PC-3 (cell line): ENCODE measurements at regions not wholly inside any gene's neighbourhood (a gene's known extent, or its start where the extent isn't known, plus 50 kb on each side); places are given as distances from the start of the nearest gene placed in this dataset.
"Not testable (repeated sequence)": the region's sequence is repeated elsewhere in the genome, so short reads cannot be mapped to it uniquely, and the experiment has no call there.

Experiments
- ATAC-seq: fragments of 200-7000 bp; cut with Tn5 transposase; 2 replicates; pipeline ENCODE4 v1.9.1; 2020; ENCODE audit warnings: mild to moderate bottlenecking, moderate library complexity
- BruUV-seq: library from RNA; stranded (reverse); fragments of 400-500 nt; replicated peaks from 2 replicates; lab custom pipeline; 2021; lab: Mats Ljungman, UMichigan
- CTCF ChIA-PET: fragments of 300-600 bp; sonication (Branson Sonifier 250); formaldehyde crosslinking; loops from one replicate; lab custom pipeline; 2022; ENCODE audit warnings: antibody characterized with exemption; lab: Charles Lee
- POLR2A ChIA-PET: fragments of 300-600 bp; sonication (Branson Sonifier 250); formaldehyde crosslinking; loops from one replicate; lab custom pipeline; 2022; ENCODE audit warnings: antibody characterized with exemption; ENCODE audit not compliant: unreplicated experiment; lab: Charles Lee
- DNase-seq: peaks from one replicate; pipeline ENCODE4 v3.0.0-alpha.2; 2015
- H2AFZ ChIP-seq: fragments of 300-600 bp; sonication (generic); 2 replicates; pipeline ENCODE4 v1.6.0; 2016; ENCODE audit warnings: antibody characterized with exemption, low read length
- H3F3A ChIP-seq: fragments of 300-600 bp; sonication (generic); one replicate; pipeline ENCODE4 v1.6.0; 2017; ENCODE audit warnings: antibody characterized with exemption, low read length, control low read depth, mild to moderate bottlenecking; ENCODE audit not compliant: unreplicated experiment
- H3K27ac ChIP-seq: fragments of 300-600 bp; sonication (generic); 2 replicates; pipeline ENCODE4 v1.5.1; 2016; ENCODE audit warnings: mild to moderate bottlenecking, low read length
- H3K27me3 ChIP-seq: fragments of 300-600 bp; sonication (generic); 2 replicates; pipeline ENCODE4 v1.6.1; 2016; ENCODE audit warnings: low read length, mixed read lengths
- H3K36me3 ChIP-seq: fragments of 300-600 bp; sonication (generic); 2 replicates; pipeline ENCODE4 v1.6.1; 2016; ENCODE audit warnings: low read depth, mixed run types, low read length, mixed read lengths
- H3K4me1 ChIP-seq: fragments of 300-600 bp; sonication (generic); 2 replicates; pipeline ENCODE4 v1.5.1; 2016; ENCODE audit warnings: low read length; ENCODE audit not compliant: insufficient read depth
- H3K4me2 ChIP-seq: fragments of 300-600 bp; sonication (generic); 2 replicates; pipeline ENCODE4 v1.6.0; 2016; ENCODE audit warnings: low read length
- H3K4me3 ChIP-seq: fragments of 300-600 bp; sonication (generic); 2 replicates; pipeline ENCODE4 v1.5.1; 2016; ENCODE audit warnings: mild to moderate bottlenecking, low read length, mixed read lengths
- H3K79me2 ChIP-seq: fragments of 300-600 bp; sonication (generic); 2 replicates; pipeline ENCODE4 v1.6.1; 2017; ENCODE audit warnings: low read length, mixed read lengths
- H3K9ac ChIP-seq: fragments of 300-600 bp; sonication (generic); 2 replicates; pipeline ENCODE4 v1.6.0; 2016; ENCODE audit warnings: mild to moderate bottlenecking, low read length
- H3K9me2 ChIP-seq: fragments of 300-600 bp; sonication (generic); replicated peaks from 2 replicates; pipeline ENCODE4 v1.6.1; 2016; ENCODE audit warnings: mixed run types, low read length, mixed read lengths
- H3K9me3 ChIP-seq: fragments of 300-600 bp; sonication (generic); 2 replicates; pipeline ENCODE4 v1.6.1; 2016; ENCODE audit warnings: low read length, mixed read lengths
- H4K20me1 ChIP-seq: fragments of 300-600 bp; sonication (generic); 2 replicates; pipeline ENCODE4 v1.6.1; 2016; ENCODE audit warnings: low read length, mixed read lengths
- EZH2 ChIP-seq: fragments of 300-600 bp; sonication (generic); IDR thresholded peaks from one replicate; pipeline ENCODE4 v1.6.1; 2017; ENCODE audit warnings: antibody characterized with exemption, mild to moderate bottlenecking, low read length; ENCODE audit not compliant: unreplicated experiment
- EZH2phosphoT487 ChIP-seq: fragments of 300-600 bp; sonication (generic); IDR thresholded peaks from 2 replicates; pipeline ENCODE4 v1.6.1; 2018; ENCODE audit warnings: mild to moderate bottlenecking, antibody characterized with exemption, low read length, borderline replicate concordance
- intact Hi-C: fragments of 100-400 bp; cut with micrococcal nuclease; formaldehyde crosslinking; loops from 2 replicates; pipeline ENCODE4 v1.9.0; 2023
- TF ChIP-seq, protein P1 (sequence below): fragments of 300-600 bp; sonication (generic); conservative IDR thresholded peaks from 2 replicates; pipeline ENCODE4 v1.5.1; 2017; ENCODE audit warnings: antibody characterized with exemption, low read depth, mild to moderate bottlenecking, low read length

- BruUV-seq = no TSS peak
- no peaks in the 10 kb centered on the region for H3K9me2 ChIP-seq
Observed at GRCh38 chr2:182504903-182505302, 78.1 kb upstream of the PDE1A start.

DNA sequence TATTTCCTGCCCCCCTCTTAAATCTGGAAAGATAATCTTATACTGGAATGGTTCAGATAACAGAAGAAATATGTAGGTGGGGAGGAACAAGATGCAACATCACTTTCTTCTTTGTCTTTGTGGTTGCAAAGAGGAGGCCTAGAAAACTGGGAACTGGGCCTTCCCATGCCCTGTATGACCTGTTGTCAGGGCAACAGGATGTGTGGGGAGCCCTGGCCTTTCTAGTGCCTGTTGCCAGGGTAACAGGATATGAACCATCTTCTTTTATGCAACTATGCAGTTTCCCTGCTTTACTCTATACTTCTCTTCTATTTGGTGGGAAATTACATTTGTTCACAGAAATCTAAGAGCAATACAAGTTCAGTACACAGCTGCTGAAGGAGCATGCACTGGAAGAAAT lies 79.8 kb upstream of the PDE1A start:
- Histone ChIP-seq H3K4me1 (no peaks in the 10 kb centered on the region), H3K9me3 (no peaks in the 10 kb centered on the region), H3K4me3 (no peak overlapping the region), H3F3A (no peaks in the 10 kb centered on the region), H3K36me3 (no peaks in the 10 kb centered on the region), H3K4me2 (no peak overlapping the region), H3K9me2 (no peaks in the 10 kb centered on the region), H2AFZ (no peak overlapping the region), H3K9ac (no peak overlapping the region), H3K27ac (no peak overlapping the region), H3K79me2 (no peaks in the 10 kb centered on the region), H3K27me3 (no peaks in the 10 kb centered on the region), H4K20me1 (no peaks in the 10 kb centered on the region)
- DNase-seq = no peak
- CTCF ChIA-PET = no interaction called here
- BruUV-seq = no TSS peak
- TF ChIP-seq EZH2phosphoT487 (no peak), EZH2 (no peak)
- TF ChIP-seq, protein P1, sequence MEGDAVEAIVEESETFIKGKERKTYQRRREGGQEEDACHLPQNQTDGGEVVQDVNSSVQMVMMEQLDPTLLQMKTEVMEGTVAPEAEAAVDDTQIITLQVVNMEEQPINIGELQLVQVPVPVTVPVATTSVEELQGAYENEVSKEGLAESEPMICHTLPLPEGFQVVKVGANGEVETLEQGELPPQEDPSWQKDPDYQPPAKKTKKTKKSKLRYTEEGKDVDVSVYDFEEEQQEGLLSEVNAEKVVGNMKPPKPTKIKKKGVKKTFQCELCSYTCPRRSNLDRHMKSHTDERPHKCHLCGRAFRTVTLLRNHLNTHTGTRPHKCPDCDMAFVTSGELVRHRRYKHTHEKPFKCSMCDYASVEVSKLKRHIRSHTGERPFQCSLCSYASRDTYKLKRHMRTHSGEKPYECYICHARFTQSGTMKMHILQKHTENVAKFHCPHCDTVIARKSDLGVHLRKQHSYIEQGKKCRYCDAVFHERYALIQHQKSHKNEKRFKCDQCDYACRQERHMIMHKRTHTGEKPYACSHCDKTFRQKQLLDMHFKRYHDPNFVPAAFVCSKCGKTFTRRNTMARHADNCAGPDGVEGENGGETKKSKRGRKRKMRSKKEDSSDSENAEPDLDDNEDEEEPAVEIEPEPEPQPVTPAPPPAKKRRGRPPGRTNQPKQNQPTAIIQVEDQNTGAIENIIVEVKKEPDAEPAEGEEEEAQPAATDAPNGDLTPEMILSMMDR = no peak
- no peak for ATAC-seq
- intact Hi-C loops = no loop called here
- POLR2A ChIA-PET = no interaction called here

More at GRCh38 chr2:182504903-182505302, 78.1 kb upstream of the PDE1A start:
- no peaks in the 10 kb centered on the region for H3K79me2 ChIP-seq
- intact Hi-C loops = no loop called here
- no peak overlapping the region for H2AFZ ChIP-seq
- no peaks in the 10 kb centered on the region for H3K36me3 ChIP-seq
- no peaks in the 10 kb centered on the region for H3K27me3 ChIP-seq
- POLR2A ChIA-PET = no interaction called here
- no peak overlapping the region for H3K27ac ChIP-seq
- TF ChIP-seq, protein P1 = no peak
- no peaks in the 10 kb centered on the region for H3K4me1 ChIP-seq
- H3K4me2 ChIP-seq = no peak overlapping the region
- H3F3A ChIP-seq = no peaks in the 10 kb centered on the region
- H3K9me3 ChIP-seq = no peaks in the 10 kb centered on the region
- ATAC-seq (no peak), DNase-seq (no peak)
- CTCF ChIA-PET = no interaction called here
- H3K9ac ChIP-seq = no peak overlapping the region
- H3K4me3 ChIP-seq = no peak overlapping the region
- no peaks in the 10 kb centered on the region for H4K20me1 ChIP-seq

DNA sequence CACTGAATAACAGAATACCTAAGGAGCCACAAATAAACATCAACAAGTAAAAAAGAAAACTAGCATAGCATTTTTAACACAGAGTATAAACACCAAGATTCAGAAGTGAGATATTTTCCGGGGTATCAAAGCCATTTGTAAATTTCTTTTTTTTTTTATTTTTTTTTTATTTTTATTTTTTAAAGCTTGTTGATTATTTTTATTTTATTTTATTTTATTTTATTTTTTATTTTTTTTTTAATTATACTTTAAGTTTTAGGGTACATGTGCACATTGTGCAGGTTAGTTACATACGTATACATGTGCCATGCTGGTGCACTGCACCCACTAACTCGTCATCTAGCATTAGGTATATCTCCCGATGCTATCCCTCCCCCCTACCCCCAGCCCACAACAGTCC lies 81.7 kb upstream of the PDE1A start:
- H3K79me2 ChIP-seq, DNase-seq, H2AFZ ChIP-seq, H3K36me3 ChIP-seq, H3K9ac ChIP-seq, H3K9me3 ChIP-seq, H4K20me1 ChIP-seq, H3K4me1 ChIP-seq, H3K27me3 ChIP-seq, H3K4me2 ChIP-seq, H3K27ac ChIP-seq, BruUV-seq, H3K9me2 ChIP-seq, H3K4me3 ChIP-seq, H3F3A ChIP-seq, POLR2A ChIA-PET, CTCF ChIA-PET, ATAC-seq, intact Hi-C loops: not testable (repeated sequence)
